ENCODE measurements at regions not wholly inside any gene's neighbourhood (a gene's known extent, or its start where the extent isn't known, plus 50 kb on each side); places are given as distances from the start of the nearest gene placed in this dataset.
"Not testable (repeated sequence)": the region's sequence is repeated elsewhere in the genome, so short reads cannot be mapped to it uniquely, and the experiment has no call there.

DNA sequence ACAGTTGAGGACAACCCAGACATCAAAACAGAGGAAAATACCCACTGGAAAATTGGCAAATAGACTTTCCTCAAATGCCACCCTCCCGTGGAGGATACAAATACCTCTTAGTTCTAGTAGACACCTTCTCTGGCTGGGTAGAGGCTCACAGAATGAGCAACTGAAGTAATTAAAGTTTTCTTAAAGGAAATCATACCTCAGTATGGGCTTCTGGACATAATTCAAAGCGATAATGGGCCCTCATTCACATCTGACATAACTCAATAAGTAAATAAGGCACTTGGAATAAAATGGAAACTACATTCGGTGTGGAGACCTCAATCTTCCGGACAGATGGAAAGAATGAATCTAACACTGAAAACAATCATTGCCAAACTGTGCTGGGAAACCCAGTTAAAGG, 115.2 kb upstream of the PLCL2 start:
- no peak overlapping the region for H3K27ac ChIP-seq
- TF ChIP-seq, protein P1, sequence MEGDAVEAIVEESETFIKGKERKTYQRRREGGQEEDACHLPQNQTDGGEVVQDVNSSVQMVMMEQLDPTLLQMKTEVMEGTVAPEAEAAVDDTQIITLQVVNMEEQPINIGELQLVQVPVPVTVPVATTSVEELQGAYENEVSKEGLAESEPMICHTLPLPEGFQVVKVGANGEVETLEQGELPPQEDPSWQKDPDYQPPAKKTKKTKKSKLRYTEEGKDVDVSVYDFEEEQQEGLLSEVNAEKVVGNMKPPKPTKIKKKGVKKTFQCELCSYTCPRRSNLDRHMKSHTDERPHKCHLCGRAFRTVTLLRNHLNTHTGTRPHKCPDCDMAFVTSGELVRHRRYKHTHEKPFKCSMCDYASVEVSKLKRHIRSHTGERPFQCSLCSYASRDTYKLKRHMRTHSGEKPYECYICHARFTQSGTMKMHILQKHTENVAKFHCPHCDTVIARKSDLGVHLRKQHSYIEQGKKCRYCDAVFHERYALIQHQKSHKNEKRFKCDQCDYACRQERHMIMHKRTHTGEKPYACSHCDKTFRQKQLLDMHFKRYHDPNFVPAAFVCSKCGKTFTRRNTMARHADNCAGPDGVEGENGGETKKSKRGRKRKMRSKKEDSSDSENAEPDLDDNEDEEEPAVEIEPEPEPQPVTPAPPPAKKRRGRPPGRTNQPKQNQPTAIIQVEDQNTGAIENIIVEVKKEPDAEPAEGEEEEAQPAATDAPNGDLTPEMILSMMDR (conservative IDR thresholded peaks at IDR 0.05) = no peak

DNA sequence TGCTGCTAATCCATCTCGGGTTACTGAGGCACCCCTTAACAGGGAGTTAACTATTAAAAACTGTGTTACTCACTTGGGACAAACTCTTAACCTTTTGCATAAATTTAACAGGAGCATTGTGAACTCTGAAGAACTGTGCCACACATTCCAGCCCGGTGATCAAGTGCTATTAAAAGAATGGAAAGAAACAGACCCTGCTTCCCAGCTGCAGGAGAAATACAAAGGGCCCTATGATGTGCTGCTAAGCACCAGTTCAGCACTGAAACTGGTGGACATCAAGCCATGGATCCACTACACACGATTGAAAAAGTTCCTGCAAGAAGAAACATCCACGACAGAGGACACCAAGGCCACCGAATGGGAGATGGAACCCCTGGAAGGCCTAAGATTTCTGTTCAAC, 114.7 kb upstream of the PLCL2 start:
- TF ChIP-seq, protein P1 (conservative IDR thresholded peaks at IDR 0.05) = no peak
- no peak overlapping the region for H3K27ac ChIP-seq

DNA sequence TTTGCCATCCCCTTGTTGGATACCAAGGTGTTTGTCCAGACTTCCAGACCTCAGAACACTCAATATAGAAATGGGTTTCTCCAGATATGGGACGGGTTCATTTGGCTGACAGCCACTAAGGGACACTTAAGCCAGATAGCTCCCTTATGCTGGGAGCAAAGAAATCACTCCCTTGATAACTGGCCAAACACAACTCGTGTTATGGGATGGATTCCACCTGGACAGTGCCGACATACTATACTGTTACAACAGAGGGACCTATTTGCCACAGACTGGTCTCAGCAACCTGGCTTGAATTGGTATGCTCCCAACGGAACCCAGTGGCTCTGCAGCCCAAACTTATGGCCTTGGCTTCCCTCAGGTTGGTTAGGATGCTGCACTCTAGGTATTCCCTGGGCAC, 114.0 kb upstream of the PLCL2 start:
- no peak overlapping the region for H3K27ac ChIP-seq
- TF ChIP-seq, protein P1 (conservative IDR thresholded peaks at IDR 0.05) = no peak

DNA sequence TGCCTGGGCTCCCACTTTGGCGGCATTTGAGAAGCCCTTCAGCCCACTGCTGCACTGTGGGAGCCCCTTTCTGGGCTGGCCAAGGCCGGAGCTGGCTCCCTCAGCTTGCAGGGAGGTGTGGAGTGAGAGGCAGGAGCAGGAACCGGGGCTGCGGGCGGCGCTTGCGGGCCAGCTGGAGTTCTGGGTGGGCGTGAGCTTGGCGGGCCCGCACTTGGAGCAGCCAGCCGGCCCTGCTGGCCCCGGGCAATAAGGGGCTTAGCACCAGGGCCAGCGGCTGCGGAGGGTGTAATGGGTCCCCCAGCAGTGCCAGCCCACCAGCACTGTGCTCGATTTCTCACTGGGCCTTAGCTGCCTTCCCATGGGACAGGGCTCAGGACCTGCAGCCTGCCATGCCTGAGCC, 111.2 kb upstream of the PLCL2 start:
- not testable (repeated sequence) for H3K27ac ChIP-seq

DNA sequence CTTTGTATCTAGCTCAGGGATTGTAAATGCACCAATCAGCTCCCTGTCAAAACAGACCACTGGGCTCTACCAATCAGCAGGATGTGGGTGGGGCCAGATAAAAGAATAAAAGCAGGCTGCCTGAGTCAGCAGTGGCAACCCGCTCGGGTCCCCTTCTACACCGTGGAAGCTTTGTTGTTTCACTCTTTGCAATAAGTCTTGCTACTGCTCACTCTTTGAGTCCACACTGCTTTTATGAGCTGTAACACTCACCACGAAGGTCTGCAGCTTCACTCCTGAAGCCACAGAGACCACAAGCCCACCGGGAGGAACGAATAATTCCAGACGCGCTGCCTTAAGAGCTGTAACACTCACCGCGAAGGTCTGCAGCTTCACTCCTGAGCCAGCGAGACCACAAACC, 110.2 kb upstream of the PLCL2 start:
- H3K27ac ChIP-seq = not testable (repeated sequence)

DNA sequence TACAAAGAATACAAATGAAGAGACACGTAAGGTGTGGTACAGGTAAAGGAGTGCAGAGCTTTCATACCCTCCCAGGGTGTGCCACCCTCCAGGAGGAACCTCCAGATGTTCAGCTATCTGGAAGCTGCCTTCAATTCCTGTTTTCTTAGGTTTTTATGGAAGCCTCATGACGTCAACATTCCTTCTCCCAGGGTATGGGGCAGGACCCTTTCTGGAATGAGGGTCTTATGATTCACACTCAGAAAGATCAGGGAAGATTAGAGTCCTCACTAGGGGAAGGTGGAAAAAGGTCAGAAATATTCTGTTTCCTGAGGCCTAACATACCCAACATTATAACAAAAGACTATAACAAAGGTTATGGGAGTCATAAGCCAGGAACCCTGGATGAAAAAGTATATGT, 99.8 kb upstream of the PLCL2 start:
- TF ChIP-seq, protein P1 (conservative IDR thresholded peaks at IDR 0.05) = no peak
- H3K27ac ChIP-seq = no peak overlapping the region

DNA sequence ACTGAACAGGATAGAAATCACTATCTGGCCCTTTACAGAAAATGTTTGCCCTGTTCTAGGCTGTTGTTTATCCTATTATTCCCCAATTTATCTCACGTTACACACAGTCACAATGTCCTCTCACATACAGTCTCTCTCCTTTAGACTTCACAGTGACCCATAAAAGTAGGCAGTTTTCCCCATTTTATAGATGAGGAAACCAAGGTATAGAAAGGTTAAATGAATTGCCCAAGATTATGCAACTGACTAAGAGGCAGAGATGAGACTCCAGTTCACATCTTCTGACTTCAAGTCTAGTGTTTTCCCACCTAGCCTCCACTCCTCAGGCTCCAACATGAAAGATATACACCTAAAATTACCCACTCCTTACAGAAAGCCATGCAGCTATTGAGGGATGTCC, 99.3 kb upstream of the PLCL2 start:
- TF ChIP-seq, protein P1 (conservative IDR thresholded peaks at IDR 0.05) = no peak
- no peak overlapping the region for H3K27ac ChIP-seq

DNA sequence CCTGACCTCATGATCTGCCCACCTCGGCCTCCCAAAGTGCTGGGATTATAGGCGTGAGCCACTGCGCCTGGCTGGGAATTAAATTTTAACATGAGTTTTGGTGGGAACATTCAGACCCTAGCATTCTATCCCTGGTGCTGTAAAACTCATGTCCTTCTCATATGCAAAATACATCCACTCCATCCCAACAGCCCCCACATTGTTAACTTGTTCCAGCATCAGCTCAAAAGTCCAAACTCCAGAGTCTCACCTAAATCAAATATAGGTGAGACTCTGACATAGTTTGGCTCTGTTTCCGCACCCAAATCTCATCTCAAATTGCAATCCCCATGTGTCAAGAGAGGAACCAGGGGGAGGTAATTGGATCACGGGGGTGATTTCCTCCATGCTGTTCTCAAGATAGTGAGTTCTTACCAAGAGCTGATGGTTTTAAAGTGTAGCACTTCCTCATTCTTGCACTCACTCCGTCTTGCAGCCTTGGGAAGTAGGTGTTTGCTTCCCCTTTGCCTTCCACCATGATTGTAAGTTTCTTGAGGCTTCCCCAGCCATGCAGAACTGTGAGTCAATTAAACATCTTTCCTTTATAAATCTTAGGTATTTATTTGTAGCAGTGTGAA, 96.2 kb upstream of the PLCL2 start:
- TF ChIP-seq, protein P1 (conservative IDR thresholded peaks at IDR 0.05) = no peak
- H3K27ac ChIP-seq = no peak overlapping the region

Data from VCaP (cell line).